ENCODE measurements at regions not wholly inside any gene's neighbourhood (a gene's known extent, or its start where the extent isn't known, plus 50 kb on each side); places are given as distances from the start of the nearest gene placed in this dataset.

GRCh38 chr22:48696371-48696770 is 1131.3 kb downstream of the BRD1 start (continued):
- TF ChIP-seq FOSL1 (IDR thresholded peaks at IDR 0.05; ENCODE audit: low read depth), result no peak

GRCh38 chr22:48695731-48696305 is 1131.9 kb downstream of the BRD1 start:
- peaks cover 0 to 6% of the 10 kb centered on the region in 2 experiments; a peak in 1 of 4 replicates for H3K9me3 ChIP-seq (ENCODE audit: control insufficient read depth in 1 of 2, insufficient read depth in 1 of 2, low read depth in 1 of 2, low read length in 2 of 2)
- H2AFZ ChIP-seq (ENCODE audit: low read depth, low read length, poor library complexity, severe bottlenecking), result no peak overlapping the region
- no peaks in the 10 kb centered on the region for H3K79me2 ChIP-seq (ENCODE audit: insufficient read depth, low read length)
- no TSS peak for BruUV-seq (replicated peaks)
- CTCF ChIA-PET, result no interaction called here
- H3K4me3 ChIP-seq (replicated peaks in 1 of 2; ENCODE audit: low read depth in 1 of 2, low read length in 2 of 2), result no peak overlapping the region
- H3K9me2 ChIP-seq (ENCODE audit: insufficient read depth), result no peaks in the 10 kb centered on the region
- H3K27ac ChIP-seq (ENCODE audit: low read depth, low read length), result no peak overlapping the region
- H3K36me3 ChIP-seq (ENCODE audit: control insufficient read depth in 1 of 2, insufficient read depth in 2 of 2, low read length in 2 of 2), result no peaks in the 10 kb centered on the region
- no peaks in the 10 kb centered on the region for H3K4me1 ChIP-seq (ENCODE audit: control insufficient read depth in 1 of 2, insufficient read depth in 2 of 2, low read length in 2 of 2)
- no peaks in the 10 kb centered on the region for H4K20me1 ChIP-seq (ENCODE audit: insufficient read depth)
- H3K27me3 ChIP-seq (ENCODE audit: insufficient read depth, low read length), result no peaks in the 10 kb centered on the region
- POLR2A ChIA-PET, result no interaction called here
- intact Hi-C loops (cut with micrococcal nuclease), result no loop called here
- DNase-seq (ENCODE audit: low read depth, low spot score) (no peak), ATAC-seq (no peak)
- RAD21 ChIA-PET (ENCODE audit: low non-redundant PET in 1 of 2, low total read pairs in 2 of 2, uncharacterized antibody in 2 of 2, unreplicated experiment in 2 of 2), result no interaction called here
- H3K4me2 ChIP-seq (ENCODE audit: low read length), result no peak overlapping the region
- TF ChIP-seq POLR2AphosphoS5 (IDR thresholded peaks at IDR 0.05; ENCODE audit: low read depth, low read length) (no peak), POLR2A (IDR thresholded peaks at IDR 0.05; ENCODE audit: borderline replicate concordance, extremely low read depth, insufficient read depth, insufficient read length) (no peak)
- H3K9ac ChIP-seq (ENCODE audit: low read length), result no peak overlapping the region

- intact Hi-C loops (cut with micrococcal nuclease), result no loop called here
- Histone ChIP-seq H3K79me2 (ENCODE audit: insufficient read depth, low read length) (no peaks in the 10 kb centered on the region), H3K36me3 (ENCODE audit: control insufficient read depth in 1 of 2, insufficient read depth in 2 of 2, low read length in 2 of 2) (no peaks in the 10 kb centered on the region), H3K9me3 (ENCODE audit: control insufficient read depth in 1 of 2, insufficient read depth in 1 of 2, low read depth in 1 of 2, low read length in 2 of 2) (peaks cover 0 to 6% of the 10 kb centered on the region in 2 experiments; a peak in 1 of 4 replicates), H4K20me1 (ENCODE audit: insufficient read depth) (no peaks in the 10 kb centered on the region), H3K4me3 (replicated peaks in 1 of 2; ENCODE audit: low read depth in 1 of 2, low read length in 2 of 2) (no peak overlapping the region), H3K27ac (ENCODE audit: low read depth, low read length) (no peak overlapping the region), H3K27me3 (ENCODE audit: insufficient read depth, low read length) (no peaks in the 10 kb centered on the region), H2AFZ (ENCODE audit: low read depth, low read length, poor library complexity, severe bottlenecking) (no peak overlapping the region), H3K4me1 (ENCODE audit: control insufficient read depth in 1 of 2, insufficient read depth in 2 of 2, low read length in 2 of 2) (no peaks in the 10 kb centered on the region), H3K4me2 (ENCODE audit: low read length) (no peak overlapping the region), H3K9ac (ENCODE audit: low read length) (no peak overlapping the region), H3K9me2 (ENCODE audit: insufficient read depth) (no peaks in the 10 kb centered on the region)
- TF ChIP-seq RAD21 (IDR thresholded peaks at IDR 0.05; ENCODE audit: low read depth) (no peak), TCF7L2 (IDR thresholded peaks at IDR 0.05; ENCODE audit: borderline replicate concordance, extremely low read depth, insufficient read depth, insufficient read length) (no peak), MAX (IDR thresholded peaks at IDR 0.05) (no peak)
- no TSS peak for BruUV-seq (replicated peaks)
- ATAC-seq (no peak), DNase-seq (ENCODE audit: low read depth, low spot score) (no peak)
- ChIA-PET RAD21 (ENCODE audit: low non-redundant PET in 1 of 2, low total read pairs in 2 of 2, uncharacterized antibody in 2 of 2, unreplicated experiment in 2 of 2) (no interaction called here), CTCF (no interaction called here), POLR2A (no interaction called here)
Measured at GRCh38 chr22:48695251-48695650, 1132.4 kb downstream of the BRD1 start.
